ENCODE measurements at regions not wholly inside any gene's neighbourhood (a gene's known extent, or its start where the extent isn't known, plus 50 kb on each side); places are given as distances from the start of the nearest gene placed in this dataset.
"Not testable (repeated sequence)": the region's sequence is repeated elsewhere in the genome, so short reads cannot be mapped to it uniquely, and the experiment has no call there.

GRCh38 chr2:176826984-176827668 lies 385.5 kb upstream of the HNRNPA3 start:
- DNase-seq: no peak

- no peak for DNase-seq
Observed at GRCh38 chr2:176830362-176830761, 382.2 kb upstream of the HNRNPA3 start.

- no peak for DNase-seq
Observed at GRCh38 chr2:176832086-176832485, 380.5 kb upstream of the HNRNPA3 start.

GRCh38 chr2:176833671-176834070 lies 378.9 kb upstream of the HNRNPA3 start:
- no peak for DNase-seq

- no peak for DNase-seq
Observed at GRCh38 chr2:176834226-176834625, 378.4 kb upstream of the HNRNPA3 start.

- no peak for DNase-seq
Observed at GRCh38 chr2:176843208-176843607, 369.4 kb upstream of the HNRNPA3 start.

GRCh38 chr2:176844461-176844860 lies 368.1 kb upstream of the HNRNPA3 start:
- no peak for DNase-seq

GRCh38 chr2:176845718-176846117 lies 366.9 kb upstream of the HNRNPA3 start:
- DNase-seq: no peak

- DNase-seq: no peak
Observed at GRCh38 chr2:176847575-176847974, 365.0 kb upstream of the HNRNPA3 start.

GRCh38 chr2:176848844-176849243 lies 363.8 kb upstream of the HNRNPA3 start:
- no peak for DNase-seq

- DNase-seq: no peak
Observed at GRCh38 chr2:176851200-176851888, 361.2 kb upstream of the HNRNPA3 start.

- no peak for DNase-seq
Observed at GRCh38 chr2:176851889-176852483, 360.6 kb upstream of the HNRNPA3 start.

- no peak for DNase-seq
Observed at GRCh38 chr2:176852667-176853066, 359.9 kb upstream of the HNRNPA3 start.

- DNase-seq: no peak
Observed at GRCh38 chr2:176854062-176854461, 358.5 kb upstream of the HNRNPA3 start.

- no peak for DNase-seq
Observed at GRCh38 chr2:176854878-176855277, 357.7 kb upstream of the HNRNPA3 start.

- no peak for DNase-seq
Observed at GRCh38 chr2:176856683-176857082, 355.9 kb upstream of the HNRNPA3 start.

GRCh38 chr2:176865336-176865735 lies 347.3 kb upstream of the HNRNPA3 start:
- DNase-seq: no peak

- no peak for DNase-seq
Observed at GRCh38 chr2:176872406-176872805, 340.2 kb upstream of the HNRNPA3 start.

GRCh38 chr2:176873403-176873802 lies 339.2 kb upstream of the HNRNPA3 start:
- no peak for DNase-seq

- no peak for DNase-seq
Observed at GRCh38 chr2:176876493-176877103, 336.0 kb upstream of the HNRNPA3 start.

GRCh38 chr2:176879426-176879995 lies 333.1 kb upstream of the HNRNPA3 start:
- no peak for DNase-seq

- not testable (repeated sequence) for DNase-seq
Observed at GRCh38 chr2:176882045-176882444, 330.5 kb upstream of the HNRNPA3 start.

GRCh38 chr2:176885001-176885643 lies 327.5 kb upstream of the HNRNPA3 start:
- DNase-seq: no peak

Measured in activated CD4-positive, CD25-positive, alpha-beta regulatory T cell (primary cell).